ENCODE measurements at regions not wholly inside any gene's neighbourhood (a gene's known extent, or its start where the extent isn't known, plus 50 kb on each side); places are given as distances from the start of the nearest gene placed in this dataset.
A peak's percentile ranks its signal among the peaks of the same experiment; 100 is the strongest.
"Not testable (repeated sequence)": the region's sequence is repeated elsewhere in the genome, so short reads cannot be mapped to it uniquely, and the experiment has no call there.

DNA sequence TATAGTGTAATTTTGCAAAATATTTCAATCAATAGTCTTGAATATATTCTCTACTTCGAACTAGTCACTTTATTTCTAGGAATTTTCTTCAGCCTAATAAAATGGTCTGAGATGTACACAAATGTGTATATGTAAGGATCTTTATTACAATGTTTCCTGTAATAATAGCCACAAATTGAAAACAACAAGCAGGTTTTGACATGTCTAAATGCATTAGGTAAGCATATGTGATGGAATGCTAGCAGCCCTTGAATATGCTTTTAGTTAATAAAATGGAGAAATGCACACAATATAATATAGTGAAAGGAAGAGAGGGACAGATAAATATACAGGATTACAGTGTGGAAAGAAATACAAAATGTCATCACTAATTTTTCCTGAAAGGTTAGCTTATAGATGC, 196.5 kb upstream of the IRX5 start:
- DNase-seq: no peak

DNA sequence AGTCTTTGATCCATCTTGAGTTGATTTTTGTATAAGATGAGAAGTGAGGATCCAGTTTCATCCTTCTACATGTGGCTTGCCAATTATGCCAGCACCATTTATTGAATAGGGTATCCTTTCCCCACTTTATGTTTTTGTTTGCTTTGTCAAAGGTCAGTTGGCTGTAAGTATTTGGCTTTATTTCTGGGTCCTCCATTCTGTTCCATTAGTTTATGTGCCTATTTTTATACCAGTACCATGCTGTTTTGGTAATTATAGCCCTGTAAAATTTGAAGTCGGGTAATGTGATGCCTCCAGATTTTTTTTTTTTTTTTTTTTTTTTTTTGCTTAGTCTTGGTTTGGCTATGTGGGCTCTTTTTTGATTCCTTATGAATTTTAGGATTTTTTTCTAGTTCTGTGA, 203.0 kb upstream of the IRX5 start:
- not testable (repeated sequence) for DNase-seq

DNA sequence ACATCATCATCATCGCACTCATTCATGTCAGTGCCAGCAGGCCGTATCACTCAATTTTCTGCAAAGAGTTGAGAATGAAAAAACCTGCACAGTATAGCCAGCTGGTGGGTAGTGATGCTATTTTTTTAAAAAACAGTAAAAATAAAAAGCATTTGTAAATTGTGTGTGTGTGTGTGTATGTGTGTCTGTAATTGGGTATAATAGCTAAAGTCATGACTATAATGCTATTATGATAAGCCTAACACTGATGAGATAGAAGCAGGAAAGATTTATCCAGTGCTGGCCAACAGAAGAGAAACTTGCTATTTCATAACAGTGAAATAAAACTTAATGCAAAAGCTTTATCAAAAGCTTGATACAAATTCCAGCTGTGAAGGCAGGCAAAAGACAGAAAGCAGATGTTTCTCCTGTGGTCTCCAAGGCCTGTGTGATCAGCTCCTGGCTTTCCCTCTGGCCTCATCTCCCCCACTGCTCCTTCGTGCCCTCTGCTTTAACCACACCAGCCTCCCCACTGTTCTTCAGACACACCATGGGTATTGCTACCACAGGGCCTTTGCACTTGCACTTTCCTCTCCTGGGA, 206.2 kb upstream of the IRX5 start:
- no peak for DNase-seq

DNA sequence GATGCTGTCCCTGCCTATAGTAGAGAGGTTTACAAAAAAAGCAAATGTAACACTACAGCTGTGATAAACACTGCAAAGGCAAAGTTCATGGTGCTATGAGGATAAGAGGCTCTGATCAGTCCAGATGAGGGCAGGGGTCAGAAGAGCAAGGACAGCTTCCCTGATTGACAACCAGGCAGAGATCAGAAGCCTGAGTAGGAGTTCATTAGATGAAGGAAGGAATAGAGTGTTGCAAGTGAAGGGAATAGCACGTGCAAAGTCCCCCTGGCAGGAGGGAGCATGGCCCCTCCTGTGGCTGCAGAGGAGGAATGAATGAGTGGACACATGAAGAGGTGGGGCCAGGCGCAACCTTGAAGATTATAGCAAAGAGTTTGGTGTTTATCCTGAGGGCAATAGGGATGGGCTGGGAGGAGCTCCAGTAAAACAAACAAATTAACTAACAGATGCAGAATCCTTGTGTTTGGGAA, 208.4 kb upstream of the IRX5 start:
- no peak for DNase-seq

DNA sequence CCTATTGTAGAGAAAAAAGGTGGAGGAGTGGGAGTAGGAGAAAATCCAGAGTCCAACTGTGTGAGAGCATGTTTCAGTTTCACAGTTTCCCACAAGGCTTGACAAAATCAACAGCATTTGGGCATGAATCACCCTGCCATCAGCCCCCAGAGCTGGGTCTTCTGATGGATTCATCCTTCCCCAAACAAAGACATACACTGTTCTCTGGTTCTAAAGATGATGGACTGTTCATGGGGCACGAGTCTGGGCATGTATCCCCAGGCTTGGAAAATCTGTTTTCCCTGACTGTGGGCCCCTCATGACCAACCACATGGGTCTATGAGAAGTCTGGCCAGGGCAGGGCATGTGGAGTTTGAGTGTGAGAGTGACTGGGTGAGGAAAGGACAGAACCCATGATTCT, 210.4 kb upstream of the IRX5 start:
- no peak for DNase-seq

DNA sequence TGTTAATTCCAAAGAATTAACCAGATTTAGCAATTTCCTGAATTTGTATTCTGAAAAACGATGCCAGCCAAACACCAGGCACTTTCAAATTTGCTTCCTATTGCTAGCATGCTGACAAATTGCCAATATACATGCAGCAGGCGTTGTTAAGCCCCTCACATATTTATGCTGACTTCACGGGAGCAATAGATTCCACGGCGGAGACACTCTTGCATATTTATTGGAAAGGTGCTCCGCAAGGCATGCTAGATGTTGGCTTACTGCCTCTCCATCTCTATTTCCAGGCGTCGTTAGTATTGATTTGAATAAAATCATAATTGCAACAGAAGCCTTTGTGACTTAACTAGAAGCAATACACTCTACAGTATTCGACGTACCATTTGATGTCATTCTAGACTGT, 211.0 kb upstream of the IRX5 start:
- no peak for DNase-seq

DNA sequence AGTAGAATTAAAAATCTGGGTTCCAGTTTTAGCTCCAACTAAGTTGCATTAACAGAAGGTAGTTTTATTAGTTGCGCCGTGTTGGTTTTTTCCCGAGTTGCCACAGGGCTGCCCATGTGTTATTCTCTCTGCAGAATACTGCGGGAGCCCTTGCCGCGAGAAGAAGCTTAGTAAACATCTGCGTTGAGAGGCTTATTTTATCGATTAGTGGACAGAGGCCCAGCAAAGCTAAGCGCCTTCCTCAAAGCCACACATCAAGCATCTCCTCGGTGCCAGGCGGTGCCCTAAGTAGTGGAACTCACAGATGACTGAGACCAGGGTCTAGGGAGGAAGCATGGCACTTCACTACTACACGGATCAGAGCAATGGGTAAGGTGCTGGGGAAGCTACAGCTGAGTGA, 212.3 kb upstream of the IRX5 start:
- DNase-seq: no peak

DNA sequence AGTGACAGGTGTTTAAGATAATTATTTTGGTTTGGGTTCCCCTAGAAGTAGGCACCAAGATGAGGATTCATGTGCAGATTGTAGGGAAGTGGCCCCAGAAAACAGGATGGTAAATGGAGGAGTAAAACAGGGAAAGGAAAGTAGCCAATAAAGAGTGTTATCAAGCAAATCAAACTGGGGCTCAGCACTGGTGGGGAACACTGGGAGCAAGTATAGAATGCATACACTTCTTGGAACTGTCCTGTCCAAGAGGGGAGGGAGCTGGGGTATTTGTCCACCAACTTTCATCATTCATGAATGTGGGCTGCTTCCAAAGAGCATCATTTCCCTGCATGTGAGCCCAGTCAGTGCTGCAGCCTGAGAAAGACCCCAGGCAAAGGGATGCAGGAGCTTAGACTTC, 215.7 kb upstream of the IRX5 start:
- no peak for DNase-seq

DNA sequence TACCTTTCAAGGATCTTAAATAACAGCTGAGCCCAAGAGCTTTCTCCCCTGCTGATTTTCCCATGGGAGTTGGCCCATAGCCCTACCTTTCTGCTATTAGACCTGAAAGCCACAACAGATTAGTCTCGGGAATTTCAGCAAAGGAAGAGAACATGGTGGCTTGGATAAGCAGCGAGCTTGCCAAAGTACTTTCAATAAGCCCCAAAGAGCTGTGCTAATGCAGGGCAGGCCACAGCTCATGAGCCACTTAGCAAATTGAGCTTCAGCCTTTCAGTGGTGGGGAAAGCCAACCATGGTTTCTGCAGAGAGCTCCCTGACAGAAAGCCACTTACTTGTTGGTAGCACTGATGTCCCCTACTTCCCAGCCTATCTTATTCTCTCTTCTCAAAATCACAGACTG, 217.8 kb upstream of the IRX5 start:
- no peak for DNase-seq

DNA sequence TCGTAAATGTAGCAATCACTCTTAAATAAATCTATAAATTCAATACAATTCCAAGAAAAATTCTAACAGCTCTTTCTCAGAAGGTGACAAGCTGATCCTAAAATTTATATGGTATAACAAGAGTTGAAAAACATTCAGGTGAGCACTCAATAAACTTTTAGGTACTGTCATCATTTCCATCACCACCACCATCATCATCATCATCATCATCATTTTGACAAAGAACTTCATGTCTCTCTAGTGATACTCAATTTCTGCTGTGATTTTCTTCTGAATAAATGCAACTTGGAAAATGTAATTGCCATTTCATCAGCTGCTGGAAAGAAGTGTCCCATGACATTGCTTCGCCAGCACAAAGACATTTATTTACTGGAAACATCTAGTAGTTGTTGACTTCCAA, 222.9 kb upstream of the IRX5 start:
- no peak for DNase-seq

DNA sequence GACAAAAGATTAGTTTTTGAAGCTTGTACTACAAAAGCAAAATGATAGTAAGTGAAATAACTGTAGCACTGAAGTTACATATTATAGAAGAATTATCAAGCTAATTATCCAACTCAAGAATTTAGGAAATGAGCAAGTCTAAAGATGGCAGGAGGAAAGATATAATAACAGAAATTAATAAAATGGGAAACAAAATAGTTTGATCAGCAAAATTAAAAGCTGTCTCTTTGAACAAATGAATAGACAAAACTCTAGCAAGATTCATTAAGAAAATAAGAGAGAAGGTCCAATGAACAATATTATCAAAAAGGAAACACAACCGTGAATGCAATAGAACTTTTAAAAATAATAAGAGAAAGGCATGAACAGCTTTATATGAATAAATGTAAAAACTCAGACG, 224.3 kb upstream of the IRX5 start:
- DNase-seq: no peak

DNA sequence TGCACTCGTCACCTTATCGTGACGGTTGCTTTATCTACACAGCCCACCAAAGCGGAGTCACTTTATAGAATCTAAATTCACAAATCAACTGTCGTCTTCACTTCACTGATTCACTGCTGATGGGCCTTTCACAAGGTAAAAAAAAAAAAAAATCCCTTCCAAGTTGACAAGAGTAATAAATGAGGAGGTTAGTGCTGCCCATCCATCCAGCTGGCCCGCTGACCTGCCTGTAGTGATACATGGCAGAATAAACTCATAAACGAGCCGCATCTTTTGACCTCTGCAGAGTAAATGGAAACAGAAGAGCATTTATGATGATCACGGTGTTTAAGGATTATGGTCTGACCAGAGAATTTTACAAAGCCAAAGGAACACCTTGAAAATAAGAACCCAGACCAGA, 227.3 kb upstream of the IRX5 start:
- no peak for DNase-seq

DNA sequence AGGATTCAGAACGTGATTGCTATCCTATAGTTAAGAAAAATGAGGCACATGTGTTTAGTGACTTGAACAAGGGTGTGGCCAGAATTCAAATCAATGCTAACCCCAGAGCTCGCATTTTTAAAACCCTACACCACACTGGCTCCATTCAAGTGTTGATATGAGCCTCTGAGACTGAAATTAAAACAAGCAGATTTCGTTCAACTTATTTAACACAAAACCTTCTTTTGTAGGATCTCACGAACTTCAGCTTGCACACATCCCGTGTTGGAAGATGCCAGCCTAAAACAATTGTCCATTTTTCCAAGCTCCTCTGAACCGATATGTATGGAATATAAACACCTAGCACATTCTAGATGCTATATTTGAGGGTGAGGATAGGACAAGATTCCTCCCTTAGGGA, 231.0 kb upstream of the IRX5 start:
- DNase-seq: no peak

DNA sequence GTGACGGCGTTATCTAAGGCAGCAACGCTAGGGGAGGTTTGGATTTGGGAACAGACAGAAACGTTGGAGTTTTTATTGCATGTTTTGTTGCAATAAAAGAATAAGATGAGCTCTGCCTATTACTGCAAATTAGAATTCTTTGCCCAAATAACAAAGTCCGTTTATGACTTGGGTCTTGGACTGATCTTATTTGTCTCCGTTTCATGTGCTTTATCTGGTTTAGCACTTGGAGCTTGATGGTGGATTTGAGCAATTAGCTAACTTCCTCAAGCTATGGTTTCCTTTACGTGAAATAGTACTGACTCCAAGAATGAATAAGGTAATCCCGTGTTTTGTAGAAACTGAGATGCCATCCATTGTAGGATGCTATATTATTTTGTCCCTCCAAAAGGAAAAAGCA, 233.0 kb upstream of the IRX5 start:
- no peak for DNase-seq

DNA sequence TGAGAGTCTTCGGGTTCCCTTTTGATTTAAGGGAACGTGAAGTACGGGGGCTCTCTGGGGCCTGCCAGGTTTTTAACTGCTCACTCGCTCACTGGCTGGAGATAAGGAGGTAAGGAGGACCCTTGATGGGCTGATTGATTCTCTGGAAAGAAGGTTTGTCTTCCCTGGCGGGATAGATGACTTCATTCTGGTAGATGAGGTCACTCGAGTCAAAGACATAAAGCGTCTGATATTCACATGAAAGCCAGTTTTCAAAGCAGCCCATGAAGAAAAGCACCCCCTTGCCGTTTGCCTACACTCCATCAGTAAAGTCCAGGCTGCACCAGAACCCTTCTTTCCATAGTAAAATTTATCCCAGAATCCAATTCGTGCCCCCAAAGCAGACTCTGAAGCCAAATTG, 233.7 kb upstream of the IRX5 start:
- no peak for DNase-seq

DNA sequence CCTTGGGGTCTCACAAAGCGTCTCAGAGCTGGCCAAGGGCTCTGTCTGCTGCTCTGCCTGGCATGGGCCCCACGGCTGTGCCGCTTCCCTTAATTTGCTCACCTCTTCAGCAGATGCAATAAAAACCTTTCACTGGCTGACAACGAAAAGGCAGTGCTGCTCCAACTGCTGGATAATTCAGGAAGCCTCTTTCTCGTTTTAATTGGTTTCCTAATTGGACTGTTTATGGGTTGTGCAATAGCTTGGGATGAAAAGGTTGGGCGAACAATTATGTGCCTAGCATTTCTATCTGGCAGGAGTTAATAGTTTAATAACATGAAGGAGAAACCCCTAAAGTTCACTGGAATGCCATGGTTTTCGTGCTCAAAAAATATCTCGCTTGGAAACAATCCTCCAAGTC, 234.1 kb upstream of the IRX5 start:
- peak in 1 of 58 donors; percentile 4 for DNase-seq

DNA sequence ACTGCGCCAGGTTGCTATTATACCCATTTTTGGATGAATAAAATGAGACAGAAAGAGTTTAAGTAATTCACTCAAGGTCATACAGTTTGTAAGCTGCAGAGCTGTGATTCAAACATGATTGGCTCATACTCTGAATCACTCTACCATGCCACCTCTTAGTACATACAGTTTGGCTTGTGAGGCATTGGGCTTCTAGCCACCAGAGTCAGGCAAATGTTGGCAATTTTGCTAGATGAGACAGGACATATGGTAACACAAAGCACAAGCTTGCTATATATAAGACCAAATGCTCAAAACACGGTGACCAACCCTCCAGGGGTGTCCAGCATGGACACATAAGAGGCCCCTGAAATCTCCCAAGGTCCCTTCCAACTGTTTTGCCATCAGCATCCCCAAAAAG, 236.0 kb upstream of the IRX5 start:
- no peak for DNase-seq

DNA sequence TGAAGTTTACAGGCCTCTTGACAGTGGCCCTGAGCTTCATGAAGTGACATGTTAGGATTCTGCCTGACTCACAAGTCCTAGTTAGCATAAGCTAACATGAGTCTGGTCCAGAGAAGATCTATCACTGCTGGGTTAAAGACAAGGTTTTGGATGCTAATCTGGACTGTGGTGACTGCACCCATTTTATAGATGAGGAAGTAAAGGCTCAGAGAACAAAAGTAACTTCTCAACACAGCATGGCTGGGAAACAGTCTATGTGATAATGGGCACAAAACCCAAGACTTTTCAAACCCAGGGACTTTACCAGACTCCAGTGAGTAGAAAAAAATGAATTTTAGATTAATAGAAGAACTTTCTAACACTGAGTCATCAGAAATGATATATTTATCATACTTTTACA, 236.8 kb upstream of the IRX5 start:
- DNase-seq: no peak

DNA sequence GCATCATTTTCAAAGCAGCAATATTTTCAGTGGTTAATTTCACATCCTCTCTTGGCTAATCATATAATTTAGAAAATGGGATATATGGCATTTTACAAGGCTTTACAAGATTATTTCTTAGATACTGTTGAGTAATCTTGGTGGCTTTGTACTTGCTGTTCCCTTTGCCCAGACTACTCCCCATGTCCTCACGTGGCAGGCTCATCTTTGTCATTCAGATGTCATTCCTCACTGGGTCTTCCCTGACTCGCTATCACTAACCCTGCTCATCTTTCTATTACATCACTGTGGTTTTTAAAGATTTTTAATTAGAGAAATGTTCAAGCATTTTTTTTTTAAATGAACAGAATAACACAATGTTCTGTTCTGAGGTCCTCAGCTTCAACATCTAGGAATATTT, 240.0 kb upstream of the IRX5 start:
- no peak for DNase-seq

DNA sequence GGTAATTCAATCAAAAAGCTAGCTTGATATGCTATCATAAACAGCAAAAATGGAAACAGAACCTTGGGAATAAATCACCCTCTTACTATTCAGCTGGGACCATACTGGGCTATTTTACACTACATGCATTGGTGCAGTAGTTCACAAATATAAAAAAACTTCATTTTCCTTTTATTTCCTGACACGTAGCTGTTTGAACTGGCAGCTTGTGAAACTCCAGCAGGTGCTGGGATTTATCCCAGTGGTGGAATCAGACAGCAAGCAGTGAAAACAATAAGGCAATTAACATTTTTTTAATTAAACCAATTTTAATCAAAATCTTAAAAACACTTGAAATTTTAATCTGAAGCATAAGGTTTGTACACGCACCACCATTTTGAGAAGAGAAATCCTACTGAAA, 240.4 kb upstream of the IRX5 start:
- DNase-seq: no peak

DNA sequence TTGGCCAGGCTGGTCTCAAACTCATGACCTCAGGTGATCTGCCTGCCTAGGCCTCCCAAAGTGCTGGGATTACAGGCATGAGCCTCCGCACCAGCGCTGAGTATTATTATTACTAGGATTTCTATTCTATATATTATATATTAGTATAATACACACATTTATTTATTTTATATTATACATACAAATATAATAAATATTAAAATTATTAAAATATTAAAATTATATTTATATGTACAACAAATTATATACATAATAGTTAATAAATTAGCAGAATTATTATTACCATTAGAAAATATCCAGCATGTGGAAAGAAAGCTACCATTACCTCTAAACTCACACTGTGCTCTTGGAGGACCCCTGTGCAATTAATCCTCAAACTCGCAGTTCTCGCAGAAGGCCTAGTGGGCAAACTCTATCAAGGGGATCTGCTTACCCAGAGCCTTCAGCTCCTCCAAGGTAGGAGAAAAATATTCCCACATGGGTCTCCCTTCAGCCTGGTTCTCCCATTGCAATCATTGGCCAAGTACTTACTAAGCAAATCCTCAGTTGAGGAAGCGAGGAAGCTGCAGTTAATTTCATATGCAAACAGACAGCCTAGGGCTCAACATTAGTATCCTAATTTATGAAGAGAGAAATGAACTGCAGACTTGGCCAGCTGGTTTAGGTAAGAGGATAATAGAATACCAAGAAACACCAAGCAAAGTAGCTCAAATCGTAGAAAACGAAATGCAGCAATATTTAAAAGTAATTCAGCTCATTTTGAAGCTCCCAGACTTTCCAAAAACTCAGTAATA, 241.4 kb upstream of the IRX5 start:
- DNase-seq: no peak

DNA sequence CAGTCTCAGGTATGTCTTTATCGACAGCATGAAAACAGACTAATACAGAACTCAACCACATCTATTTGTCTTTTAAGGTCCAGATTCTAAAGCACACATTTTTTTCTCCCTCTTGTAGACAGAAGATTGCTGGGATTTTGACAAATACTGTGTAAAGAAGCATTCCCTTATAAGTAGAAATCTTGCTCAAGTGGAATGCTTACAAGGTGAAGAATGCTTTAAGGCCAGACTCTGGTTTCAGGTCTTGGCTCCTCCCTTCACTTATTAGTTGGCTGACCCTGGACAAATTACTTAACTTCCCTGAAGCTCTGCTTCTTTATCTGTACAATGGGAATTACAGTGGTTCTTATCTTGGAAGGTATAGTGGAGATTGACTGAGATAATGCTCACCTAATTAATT, 242.3 kb upstream of the IRX5 start:
- no peak for DNase-seq
